Activated CD4-positive, alpha-beta T cell treated with anti-CD3 and anti-CD28 coated beads for 1 hour (primary cell): ENCODE measurements at regions not wholly inside any gene's neighbourhood (a gene's known extent, or its start where the extent isn't known, plus 50 kb on each side); places are given as distances from the start of the nearest gene placed in this dataset.

Experiments used
- DNase-seq: peaks from one replicate; pipeline ENCODE4 v3.0.0-alpha.2; 2020

- DNase-seq: no peak
Measured at GRCh38 chr2:8563814-8564474, 117.9 kb upstream of the ID2 start.

DNA sequence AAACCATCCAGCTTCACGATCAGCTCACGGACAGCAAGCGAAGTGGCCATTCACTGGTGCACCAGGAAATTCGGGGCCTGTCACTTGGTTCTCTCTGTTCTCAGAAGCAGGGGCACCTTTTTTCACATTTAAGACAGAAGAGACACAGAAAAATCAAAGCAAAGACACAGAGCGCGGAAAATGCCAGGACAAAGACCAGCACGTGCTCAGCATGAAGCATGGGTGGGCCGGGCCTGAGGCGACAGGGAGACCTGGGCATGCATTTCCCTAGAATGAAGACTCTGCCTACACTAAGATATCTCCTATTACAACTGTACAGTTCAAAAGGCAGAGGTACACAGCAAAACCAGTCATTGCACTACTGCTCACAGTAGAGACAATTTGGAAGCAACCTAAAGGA lies 117.4 kb upstream of the ID2 start:
- DNase-seq: no peak

GRCh38 chr2:8565399-8566154 lies 116.3 kb upstream of the ID2 start:
- DNase-seq: no peak

GRCh38 chr2:8566155-8566670 lies 115.6 kb upstream of the ID2 start:
- no peak for DNase-seq

DNA sequence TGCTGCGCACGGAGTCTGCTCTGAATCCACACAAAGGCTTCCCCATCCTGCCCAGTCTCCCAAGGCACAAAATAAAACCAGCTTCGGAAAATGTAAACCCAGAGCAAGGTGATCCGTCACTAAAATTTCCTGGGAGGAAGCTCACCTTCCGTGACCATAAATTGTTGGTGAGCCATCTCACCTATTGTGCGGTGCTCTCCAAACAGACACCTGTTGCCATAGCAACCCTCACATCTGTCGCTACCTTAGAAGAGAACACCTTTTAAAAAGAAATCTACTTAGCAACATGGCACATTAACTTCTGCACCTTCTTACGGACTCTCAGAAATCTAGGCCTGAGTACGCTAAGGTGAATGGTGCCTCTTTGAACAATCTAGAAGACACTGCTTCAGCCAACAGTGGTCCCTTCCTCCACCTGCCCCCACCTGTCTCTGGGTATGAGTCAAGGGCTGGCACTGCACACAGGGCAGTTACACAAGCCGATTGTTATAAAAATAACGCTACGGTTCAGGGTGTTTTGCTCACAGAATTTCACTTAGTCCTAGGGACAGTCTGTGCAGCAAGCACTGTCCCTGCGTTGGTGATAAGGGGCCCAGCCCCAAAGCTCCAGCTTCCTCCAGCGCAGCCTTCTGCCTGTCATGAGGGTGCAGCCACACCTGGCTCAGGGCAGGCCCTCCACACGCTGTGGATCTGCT lies 114.9 kb upstream of the ID2 start:
- no peak for DNase-seq

DNA sequence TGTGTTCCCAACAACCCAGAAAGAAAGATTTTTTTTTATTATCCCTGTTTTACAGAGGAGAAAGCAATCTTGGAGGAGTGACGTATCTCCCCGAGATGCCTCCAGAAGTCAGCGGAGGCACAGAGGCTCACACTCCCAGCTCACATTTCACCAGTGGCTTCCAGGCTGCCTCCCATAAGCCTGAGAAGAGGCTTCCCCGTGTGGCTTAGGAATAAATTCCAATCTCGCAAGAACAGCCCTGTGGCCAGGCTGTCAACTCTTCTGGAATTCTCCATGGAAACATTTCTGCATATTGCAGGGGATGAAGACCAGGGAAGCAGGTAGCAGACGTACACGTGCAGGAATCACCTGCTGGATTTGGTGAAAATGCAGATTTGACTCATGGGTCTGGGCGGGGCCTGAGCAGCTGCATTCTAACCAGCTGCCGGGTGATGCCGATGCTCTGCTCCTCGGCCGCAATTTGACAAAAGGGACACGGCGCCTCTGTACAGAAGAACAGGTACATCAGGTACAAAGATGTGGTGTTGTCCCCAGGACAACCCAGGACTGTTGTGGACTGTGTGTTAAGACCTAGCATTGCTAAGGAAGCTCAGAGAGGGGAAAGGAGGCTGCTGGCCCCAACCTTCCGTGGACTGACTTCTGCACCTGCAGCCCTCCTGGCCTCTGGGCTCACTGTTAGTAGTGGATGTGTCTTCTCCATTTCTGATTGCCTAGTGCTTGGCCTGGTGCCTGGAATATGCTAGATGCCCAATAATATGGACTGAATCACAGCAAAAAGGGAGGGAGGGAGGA lies 114.2 kb upstream of the ID2 start:
- peak; percentile 1 for DNase-seq

DNA sequence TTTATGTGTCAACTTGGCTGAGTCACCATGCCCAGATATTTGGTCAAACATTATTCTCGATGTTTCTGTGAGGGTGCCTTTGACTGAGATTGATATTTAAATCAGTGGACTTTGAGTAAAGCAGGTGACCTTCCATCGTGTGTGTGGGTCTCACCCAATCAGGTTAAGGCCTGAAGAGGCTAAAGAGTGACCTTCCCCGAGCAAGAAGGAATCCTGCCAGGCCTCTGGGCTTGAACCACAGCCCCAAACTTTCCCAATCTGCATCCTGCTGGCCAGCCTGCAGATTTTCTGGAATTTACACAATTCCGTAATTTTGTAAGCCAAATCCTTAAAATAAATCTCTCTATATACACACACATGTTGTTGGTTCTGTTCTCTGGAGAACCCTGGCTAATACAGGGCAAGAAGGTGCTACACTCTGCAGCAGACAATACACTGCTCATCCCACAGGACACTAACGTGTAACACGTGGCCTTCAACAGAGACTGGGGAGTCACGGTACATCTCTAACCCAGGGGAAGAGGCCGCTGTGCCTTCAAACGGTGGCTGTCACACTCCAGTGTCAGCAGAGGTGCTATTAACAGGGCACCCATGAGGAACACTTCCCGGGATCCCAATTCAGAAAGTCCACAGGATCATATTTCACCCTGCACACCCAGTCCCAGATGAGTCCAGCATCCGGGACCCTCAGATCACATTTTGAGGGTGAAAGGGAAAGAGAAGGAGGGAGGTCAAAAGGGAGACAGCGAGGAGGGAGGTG lies 113.1 kb upstream of the ID2 start:
- no peak for DNase-seq

DNA sequence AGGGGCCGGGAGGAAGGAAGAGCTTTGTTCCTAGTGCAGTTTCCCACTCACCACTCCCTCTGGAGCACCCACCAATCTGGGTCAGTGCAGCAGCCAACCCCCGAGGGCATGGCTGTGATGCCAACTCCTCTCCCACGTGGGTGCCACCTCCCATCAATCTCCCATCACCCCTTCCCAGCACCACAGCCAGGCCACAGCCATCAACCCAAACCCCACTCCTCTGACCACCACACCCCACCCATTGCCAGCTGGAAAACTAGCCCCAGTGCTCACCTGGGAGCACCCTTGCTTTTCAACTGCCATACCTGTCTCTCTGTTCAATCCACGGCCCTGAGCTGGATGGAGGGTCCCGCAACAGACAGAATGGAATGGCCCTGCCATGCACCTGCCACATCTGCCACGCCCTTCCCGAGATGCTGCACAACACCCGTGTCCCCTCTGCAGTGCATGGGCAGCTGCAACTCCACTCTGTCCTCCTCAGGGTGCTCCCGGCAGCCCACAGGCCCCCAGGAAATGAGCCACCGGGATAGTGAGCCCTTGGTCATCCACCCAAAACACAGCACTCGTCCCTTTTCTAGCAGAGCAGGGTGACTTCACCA lies 112.4 kb upstream of the ID2 start:
- DNase-seq: peak; percentile 4

DNA sequence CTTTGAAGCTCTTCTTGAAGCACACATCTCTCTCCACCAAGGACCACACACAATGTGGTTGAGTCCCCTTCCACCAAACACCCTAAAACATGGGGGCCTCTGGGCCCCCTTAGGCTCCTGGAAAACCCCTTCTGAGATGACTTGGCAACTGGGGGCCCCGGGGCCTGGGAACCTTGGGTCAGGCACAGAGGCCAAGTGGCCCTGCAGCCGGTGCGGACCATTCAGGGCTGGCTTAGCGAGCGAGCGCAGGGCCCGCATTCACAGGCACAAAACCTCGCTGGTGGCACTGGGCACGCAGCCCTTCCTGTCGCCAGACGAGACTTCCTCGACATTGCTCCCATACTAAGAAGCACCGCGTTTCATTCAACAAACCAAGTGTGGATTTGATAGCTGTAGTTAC lies 111.2 kb upstream of the ID2 start:
- DNase-seq: peak; percentile 5

GRCh38 chr2:8571301-8571791 lies 110.5 kb upstream of the ID2 start:
- no peak for DNase-seq

DNA sequence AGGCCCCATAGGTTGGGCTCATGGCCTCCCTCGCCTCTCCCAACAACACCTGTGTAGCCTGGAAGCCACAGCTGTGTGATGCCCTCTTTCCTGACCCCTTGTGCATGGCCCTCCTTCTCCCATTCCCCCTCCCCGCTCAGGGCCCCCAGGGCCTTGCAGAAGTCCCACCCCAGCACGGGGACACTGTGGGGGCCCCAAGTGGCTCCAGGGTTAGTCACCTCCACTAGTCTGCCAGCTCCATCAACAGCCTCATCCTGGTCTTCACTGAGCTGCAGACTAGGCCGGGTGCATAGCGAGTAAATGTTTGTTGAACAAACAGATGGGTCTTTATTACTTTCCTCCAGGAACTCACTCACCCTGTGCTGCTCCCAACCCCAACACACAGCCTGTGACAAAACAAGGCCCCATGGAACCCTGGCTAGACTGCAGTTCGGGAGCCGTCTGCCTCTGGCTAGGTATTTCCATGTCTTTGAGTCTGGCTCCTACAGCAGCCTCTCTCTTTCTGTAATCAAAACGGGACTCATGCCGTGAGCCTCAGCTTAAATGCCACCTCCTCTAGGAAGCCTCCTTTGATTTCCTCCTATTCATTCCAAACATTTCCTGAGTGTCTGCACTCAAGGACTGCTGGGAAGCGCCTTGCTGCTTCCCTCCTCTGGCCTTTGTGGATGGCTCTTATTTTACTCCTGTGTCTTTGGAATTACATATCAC lies 109.9 kb upstream of the ID2 start:
- DNase-seq: no peak

GRCh38 chr2:8572712-8573233 lies 109.1 kb upstream of the ID2 start:
- DNase-seq: no peak

DNA sequence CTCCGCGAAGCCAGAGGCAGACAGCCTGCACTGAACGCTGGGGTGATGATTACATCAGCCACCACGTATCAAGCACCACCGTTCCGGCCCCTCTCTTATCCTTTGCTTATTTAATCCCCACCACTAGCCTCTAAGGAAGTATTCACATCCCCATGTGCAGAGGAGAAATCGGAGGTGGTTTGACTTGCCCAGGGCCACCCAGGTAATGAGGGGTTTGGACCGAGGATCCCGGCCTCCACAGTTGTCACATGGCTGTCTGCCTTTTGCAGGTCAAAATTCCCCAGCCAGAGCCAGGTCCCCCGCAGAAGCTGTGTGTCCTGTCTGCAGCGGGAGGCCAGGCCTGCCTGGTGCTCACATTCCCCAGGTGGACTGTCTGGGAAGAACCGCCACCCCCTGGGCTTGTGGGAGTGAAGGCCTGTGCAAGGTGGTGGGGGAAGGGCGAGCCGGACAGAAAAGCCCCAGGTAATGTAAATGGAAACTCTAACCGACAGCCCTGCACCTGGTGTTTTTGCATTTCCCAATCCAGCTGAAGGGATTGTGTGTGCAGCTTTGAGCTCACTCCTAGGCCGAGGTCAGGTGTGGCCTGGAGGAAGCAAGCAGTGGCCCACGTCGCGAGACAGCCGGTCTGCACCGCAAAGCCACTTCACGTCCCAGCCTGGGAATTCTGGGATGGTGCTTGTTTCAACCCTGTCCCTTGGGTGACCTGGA lies 108.5 kb upstream of the ID2 start:
- DNase-seq: no peak

DNA sequence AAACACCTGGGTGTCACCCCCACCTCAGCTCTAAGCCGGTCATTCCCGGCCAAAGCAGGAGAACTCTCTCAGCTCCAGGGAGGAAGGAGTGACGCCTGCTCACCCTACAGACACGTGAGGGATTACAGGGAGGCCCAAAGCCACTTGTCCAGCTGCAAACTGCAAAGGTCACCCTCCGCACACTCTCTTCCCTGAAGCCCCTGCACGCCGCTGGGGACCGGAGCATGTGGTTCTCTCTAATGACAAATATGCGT lies 108.0 kb upstream of the ID2 start:
- DNase-seq: no peak

GRCh38 chr2:8574196-8575037 lies 107.4 kb upstream of the ID2 start:
- DNase-seq: no peak

DNA sequence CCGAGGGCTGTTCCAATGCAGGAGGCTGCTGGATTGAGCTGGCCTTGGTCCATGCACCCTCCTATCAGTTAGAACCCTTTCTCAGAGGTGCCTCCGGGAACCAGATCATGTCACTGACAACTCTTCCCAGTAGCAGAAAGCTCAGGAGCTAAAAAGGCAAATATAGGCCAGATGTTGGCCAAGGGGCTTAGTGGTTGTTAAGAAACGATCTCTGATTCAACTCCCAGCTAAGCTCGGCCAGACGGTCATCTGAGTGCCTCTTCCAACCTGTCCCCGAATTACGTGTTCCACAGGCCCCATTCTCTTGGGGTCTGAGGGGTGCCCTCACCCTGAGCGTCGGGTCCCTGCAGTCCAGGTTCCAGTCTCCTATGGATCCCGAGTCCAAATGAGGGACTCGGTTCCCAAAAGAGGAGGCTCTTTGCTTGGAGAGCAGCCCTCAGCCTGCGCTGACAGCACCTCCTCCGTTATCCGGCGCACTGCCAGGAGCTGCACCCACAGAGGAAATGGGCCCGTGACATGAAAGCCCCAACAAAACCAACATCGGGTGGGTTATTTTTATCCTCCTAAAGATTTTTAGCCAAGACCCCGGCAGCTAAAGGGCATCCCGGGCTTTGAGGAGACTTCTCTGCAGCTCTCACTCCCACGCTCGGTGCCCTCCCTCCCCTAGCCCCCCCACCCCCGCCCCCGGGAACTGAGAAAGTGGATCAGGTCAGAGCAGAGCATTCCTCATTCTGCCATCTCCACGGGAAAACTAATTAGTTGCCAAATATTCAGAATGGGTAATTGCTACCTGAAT lies 106.6 kb upstream of the ID2 start:
- DNase-seq: no peak

DNA sequence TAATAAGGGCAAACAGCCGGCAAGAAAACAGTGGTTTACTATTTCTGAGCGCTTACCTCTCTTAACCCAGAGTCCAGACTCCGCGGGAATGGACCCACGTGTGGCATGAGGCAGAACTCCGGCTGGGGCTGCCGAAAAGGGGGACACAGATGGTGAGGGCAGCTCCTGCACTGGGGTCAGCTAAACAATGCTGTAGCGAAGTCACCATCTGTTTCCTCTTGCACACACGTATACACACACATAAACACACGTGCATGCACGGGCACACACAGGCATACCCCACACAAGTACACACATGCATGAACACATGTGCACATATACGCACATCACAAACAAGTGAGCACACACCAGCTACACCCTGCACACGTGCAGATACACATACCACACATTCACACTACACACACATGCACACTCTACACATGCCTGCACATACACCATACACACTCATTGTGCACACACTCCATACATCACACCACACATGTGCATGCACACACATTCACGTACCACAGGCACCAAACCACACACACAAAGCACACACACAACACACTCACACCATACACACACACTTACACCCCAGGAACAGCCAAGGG lies 105.9 kb upstream of the ID2 start:
- DNase-seq: no peak

GRCh38 chr2:8576525-8577167 lies 105.2 kb upstream of the ID2 start:
- DNase-seq: no peak
